ENCODE measurements at regions not wholly inside any gene's neighbourhood (a gene's known extent, or its start where the extent isn't known, plus 50 kb on each side); places are given as distances from the start of the nearest gene placed in this dataset.

DNA sequence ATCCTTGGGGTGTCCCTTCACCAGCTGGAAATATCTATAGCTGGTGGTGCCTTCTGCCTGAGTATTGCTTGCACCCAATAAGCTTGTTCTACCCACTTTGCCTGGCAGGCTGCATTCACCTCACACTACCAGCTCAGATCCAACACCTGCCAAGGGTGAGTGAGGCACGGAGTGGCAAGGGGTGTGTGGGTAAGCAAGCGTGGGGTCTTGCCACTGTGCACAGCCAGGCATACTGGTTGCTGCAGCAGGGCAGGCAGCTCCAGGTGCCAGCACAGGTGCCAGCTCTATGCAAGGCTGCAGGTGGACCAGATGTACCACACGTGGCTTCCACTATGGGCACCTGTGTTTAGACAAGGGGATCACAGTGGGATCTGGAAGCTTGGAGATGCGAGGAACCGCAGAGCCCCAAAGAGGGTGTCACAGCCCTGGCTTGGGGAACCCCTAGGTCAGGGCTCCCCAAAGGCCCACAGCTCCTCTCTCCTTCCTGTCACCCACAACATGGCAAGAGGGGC lies 167.7 kb upstream of the MRPS30 start:
- TF ChIP-seq, protein P1, sequence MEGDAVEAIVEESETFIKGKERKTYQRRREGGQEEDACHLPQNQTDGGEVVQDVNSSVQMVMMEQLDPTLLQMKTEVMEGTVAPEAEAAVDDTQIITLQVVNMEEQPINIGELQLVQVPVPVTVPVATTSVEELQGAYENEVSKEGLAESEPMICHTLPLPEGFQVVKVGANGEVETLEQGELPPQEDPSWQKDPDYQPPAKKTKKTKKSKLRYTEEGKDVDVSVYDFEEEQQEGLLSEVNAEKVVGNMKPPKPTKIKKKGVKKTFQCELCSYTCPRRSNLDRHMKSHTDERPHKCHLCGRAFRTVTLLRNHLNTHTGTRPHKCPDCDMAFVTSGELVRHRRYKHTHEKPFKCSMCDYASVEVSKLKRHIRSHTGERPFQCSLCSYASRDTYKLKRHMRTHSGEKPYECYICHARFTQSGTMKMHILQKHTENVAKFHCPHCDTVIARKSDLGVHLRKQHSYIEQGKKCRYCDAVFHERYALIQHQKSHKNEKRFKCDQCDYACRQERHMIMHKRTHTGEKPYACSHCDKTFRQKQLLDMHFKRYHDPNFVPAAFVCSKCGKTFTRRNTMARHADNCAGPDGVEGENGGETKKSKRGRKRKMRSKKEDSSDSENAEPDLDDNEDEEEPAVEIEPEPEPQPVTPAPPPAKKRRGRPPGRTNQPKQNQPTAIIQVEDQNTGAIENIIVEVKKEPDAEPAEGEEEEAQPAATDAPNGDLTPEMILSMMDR (conservative IDR thresholded peaks at IDR 0.05) = no peak
- no peak for TF ChIP-seq ZFX (IDR thresholded peaks at IDR 0.05)
- H3K27ac ChIP-seq = no peak overlapping the region

DNA sequence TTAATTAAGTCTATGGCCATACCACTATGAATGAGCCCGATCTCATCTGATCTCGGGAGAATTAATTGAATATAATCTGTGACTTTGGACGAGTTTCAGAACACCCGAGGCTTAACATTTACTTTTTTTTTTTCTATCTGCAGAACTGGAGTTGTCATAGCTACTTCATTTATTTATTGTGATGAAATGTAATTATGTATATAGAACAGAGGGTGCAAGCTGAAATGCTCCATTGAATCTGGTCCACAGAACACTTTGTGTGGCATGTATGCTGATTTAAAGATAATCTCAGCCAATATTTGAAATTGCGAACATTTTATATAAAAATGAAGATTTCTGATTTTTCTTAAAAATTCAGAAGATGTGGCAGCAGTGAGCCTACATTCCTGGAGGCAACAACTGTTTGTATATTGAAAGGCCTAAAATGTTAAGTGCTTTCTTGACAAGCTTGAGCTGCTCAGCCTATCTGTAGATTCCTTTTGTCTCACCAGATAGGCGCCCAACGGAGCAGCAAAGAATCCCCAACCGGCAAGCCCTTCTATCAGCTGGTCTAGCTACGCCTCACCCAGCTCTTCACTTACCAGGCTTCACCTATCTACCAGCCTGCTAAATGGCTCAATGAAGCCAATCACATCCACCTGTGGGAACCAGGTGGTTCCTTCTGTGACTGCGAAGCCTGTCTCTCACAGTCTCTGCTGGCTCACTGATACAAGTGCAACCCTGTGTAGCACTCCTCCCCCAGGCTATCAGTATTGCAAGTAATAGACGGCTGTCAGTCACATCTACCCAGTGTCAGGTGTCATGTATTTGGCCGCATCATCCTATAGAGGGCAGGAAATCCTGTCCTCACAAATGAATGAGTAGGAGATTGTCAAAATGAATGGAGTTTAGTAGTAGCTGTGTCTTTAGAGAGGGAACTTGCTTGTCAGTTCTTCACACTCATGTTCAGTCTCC lies 170.6 kb upstream of the MRPS30 start:
- H3K27ac ChIP-seq = no peak overlapping the region
- TF ChIP-seq, protein P1 (conservative IDR thresholded peaks at IDR 0.05) = no peak; the same call in 1 of the 2 replicates

- no peak for TF ChIP-seq ZFX (IDR thresholded peaks at IDR 0.05)
- TF ChIP-seq, protein P1 (conservative IDR thresholded peaks at IDR 0.05) = no peak
Observed at GRCh38 chr5:44632344-44632743, 176.4 kb upstream of the MRPS30 start.

DNA sequence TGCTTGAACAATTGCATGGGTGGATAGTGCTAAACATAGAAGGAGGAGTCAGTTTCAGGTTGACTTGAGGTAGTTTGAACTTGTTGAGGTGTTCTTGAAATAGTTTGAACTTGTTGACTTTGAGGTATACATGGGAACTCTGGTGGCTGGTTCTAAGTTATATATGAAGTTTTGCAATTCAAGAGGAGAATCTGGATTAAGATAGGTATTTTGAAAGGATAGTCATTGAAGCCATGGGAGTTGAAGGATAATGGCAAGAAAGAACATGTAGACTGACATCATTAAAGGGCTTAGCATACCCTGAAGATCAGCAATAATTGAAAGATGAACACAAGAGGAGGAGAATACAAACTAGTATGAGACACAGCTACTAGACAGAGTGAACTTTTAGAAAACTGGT lies 181.9 kb upstream of the MRPS30 start:
- TF ChIP-seq ZFX (IDR thresholded peaks at IDR 0.05) = no peak
- TF ChIP-seq, protein P1 (conservative IDR thresholded peaks at IDR 0.05) = no peak
- H3K27ac ChIP-seq = no peak overlapping the region

More at GRCh38 chr5:44632344-44632743, 176.4 kb upstream of the MRPS30 start:
- no peak overlapping the region for H3K27ac ChIP-seq

DNA sequence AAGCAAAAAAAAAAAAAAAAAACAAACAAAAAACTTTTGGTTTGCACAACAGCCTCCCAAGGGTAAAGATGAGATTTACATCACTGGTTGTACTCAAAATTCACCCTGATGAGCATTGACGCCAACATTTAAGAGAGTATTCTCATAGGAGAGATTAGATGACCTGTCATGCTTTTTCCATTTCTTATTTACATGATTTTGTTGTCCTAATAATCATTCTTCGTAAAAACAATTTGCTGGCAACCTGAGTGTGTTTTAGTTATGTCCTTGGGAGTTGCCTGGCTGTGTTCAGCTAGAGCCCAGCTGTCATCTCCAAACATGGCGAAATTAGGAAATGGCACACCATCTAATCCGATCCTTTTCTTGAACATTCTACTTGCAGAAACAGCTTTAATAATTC lies 186.4 kb upstream of the MRPS30 start:
- no peak overlapping the region for H3K27ac ChIP-seq

DNA sequence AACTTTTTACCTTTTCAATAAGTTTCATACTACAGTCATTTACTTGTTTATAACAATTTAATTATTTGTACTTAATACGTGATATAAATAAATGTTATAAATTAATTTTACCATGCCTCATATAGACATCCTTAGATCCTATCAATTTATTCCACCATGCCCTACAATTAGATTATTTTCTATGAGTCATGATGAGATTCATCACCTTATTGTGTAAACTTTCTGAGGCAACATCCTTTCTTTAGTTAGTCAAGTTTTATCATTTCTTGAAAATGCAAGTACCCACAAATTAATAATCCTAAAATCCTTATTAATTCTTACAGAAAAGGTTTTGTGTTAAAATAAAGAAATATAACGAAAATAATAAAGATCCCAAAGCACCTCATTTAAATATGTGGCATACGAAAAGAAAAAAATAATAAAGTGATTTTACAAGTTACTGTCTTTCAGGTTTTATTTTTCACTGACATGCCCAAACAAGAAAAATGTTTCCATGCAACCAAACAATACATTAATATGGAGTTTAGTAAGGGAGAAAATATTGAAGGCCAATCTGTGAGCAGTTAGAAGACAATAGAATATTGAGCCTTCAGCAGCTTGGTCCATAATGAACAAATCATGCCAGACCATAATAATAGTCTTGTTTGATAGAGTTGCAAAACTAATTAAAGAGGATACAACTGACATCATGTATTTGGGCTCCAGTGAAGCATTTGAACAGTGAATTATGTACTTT lies 188.7 kb upstream of the MRPS30 start:
- H3K27ac ChIP-seq = no peak overlapping the region
- TF ChIP-seq, protein P1 (conservative IDR thresholded peaks at IDR 0.05) = no peak
- TF ChIP-seq ZFX (IDR thresholded peaks at IDR 0.05) = no peak

More for the DNA sequence above, 186.4 kb upstream of the MRPS30 start:
- no peak for TF ChIP-seq ZFX (IDR thresholded peaks at IDR 0.05)
- TF ChIP-seq, protein P1 (conservative IDR thresholded peaks at IDR 0.05) = no peak

- TF ChIP-seq, protein P1 (conservative IDR thresholded peaks at IDR 0.05) = no peak
- TF ChIP-seq ZFX (IDR thresholded peaks at IDR 0.05) = no peak
- H3K27ac ChIP-seq = no peak overlapping the region
Observed at GRCh38 chr5:44614845-44615244, 193.9 kb upstream of the MRPS30 start.

Data from C4-2B (cell line).